ENCODE measurements at regions not wholly inside any gene's neighbourhood (a gene's known extent, or its start where the extent isn't known, plus 50 kb on each side); places are given as distances from the start of the nearest gene placed in this dataset.

DNA sequence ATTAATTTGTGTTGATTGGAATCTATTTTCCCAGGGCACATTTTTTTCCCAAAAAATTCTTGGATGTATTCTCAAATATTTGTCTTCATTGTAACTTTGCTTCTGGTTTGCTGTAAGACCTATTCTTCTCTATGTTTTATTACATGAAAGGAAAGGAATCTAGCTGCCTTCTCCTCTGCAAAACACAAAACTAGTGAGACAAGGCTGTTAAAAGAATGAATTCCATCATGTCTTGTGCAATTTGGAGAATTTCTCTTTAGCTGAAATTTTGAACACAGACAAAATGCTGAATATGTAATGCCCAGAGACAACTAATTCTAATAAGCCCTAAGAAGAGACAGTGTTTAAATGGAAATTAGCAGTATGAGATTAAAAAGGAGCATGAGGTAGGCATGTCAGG is 275.9 kb downstream of the CDH20 start:
- no peak for DNase-seq

DNA sequence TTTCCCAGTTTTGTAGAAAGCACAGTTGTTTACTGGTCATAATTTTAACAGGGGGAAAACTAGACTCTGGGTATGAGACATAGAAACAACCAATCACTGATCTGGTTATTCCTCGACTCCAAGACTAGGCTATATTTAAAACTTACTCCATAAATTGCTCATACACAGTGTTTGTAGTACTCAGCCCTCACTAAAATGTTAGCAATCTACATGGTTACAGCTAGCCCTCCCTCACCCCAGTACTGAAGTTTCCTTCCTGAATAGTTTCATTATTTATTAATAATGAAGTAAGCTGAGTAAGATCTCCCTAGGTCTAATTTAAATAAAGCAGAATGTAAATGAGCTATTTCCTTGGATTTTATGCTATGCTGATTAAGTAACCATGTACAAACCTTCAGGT is 275.1 kb downstream of the CDH20 start:
- no peak for DNase-seq

DNA sequence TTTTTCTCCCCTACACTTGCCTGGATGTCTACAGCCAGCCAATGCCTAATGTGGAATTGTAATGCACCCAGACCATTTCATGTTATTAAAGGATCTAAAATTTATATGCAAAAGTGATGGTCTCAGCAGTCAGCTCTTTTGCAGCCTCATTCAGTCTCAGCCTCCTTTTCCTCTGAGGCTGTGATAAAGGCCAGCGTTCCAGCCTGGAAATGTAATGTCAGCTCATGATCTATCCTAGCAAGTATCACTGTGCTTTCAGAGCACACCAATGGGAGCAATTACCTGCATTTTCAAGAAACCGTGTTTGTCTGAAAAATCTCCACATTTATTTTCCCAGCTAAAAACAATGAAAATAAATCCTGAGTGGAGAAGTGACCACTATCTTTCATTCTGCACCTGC is 274.6 kb downstream of the CDH20 start:
- DNase-seq: no peak

DNA sequence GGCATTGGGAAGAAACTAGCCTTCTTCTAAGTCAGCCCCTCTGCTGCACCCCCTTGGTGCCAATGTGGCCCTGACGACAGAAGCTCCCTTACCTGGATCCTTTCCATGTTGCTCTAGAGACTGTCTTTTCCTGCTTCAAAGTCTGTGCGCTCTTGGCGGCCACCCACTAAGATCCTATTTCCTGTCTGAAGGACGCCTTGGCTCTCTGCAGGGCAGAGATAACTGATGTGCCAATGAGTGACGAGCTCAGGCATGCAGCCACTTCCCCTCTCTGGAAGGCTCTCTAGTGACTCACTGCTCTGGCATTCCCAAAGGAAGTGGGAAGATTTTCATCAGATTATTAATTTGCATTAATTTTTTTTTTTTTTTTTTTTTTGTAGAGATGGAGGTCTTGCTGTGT is 273.5 kb downstream of the CDH20 start:
- no peak for DNase-seq

DNA sequence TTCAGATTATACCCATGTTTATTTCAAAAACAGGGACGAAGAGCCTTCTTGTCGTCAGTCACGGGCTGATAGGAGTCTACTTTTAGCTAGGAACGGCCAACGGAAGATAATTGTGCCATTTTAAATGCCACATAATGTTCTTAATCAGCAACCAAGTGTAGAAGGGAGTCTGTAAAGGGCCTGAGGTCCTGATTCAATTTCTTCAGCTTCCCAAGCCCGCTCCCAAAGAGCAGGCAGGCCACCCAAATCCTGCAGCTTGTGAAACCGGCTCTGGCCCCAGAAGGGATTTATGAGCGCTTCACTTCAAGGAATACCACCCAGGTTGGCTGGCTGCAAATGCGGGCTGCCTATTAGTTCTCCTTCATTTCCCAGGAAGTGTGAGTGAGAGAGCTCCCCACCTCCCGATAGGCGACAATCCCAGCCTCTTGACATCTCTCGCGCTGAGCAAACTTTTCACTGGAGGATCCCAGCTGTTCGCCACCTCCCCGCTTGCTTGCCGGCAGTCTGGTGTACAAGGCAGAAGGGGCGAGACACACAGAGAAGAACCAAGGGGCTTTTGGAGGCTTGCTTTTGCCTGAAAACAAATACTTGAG is 272.9 kb downstream of the CDH20 start:
- DNase-seq: no peak

DNA sequence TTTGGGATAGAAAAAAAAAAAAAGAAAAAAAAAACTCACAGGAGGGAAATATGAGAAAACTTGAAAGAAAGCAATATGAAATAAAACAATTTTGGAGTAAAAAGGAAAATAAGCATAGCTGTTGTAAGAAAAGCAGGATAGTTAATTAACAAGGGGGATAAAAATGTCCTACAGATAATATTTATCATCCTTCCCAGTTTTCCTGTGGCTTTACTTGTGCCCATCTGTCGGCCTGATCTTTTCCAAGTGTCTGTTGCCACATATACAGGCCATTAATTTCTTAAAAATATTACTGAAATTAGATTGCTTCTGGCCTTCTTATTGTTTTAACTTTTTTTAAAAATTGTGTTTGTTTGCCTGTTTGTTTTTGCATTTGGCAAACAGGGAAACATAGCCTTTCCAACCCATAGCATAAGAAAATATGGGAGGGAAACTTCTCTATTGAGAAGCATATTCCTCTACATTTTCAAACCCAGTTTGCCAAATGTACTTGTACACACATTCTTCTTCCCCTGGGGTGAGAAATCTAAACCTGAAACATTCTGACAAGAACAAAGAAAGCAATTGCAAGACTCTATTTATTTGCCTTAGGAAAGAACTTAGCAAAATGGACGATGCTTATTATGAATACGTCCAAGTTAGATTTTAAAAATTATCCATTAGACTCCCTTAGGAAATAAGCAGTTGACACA is 272.3 kb downstream of the CDH20 start:
- DNase-seq: no peak

Data from hippocampal formation (tissue), 2 donors.